GM12878 (cell line): ENCODE measurements at regions not wholly inside any gene's neighbourhood (a gene's known extent, or its start where the extent isn't known, plus 50 kb on each side); places are given as distances from the start of the nearest gene placed in this dataset.

Experiments
- ATAC-seq: fragments of 200-7000 bp; cut with Tn5 transposase; 3 replicates; pipeline ENCODE4 v1.9.1; 2020; ENCODE audit warnings: mild to moderate bottlenecking, moderate library complexity
- BruUV-seq: library from RNA; stranded (reverse); fragments of 400-500 nt; replicated peaks from 2 replicates; lab custom pipeline; 2021; lab: Mats Ljungman, UMichigan
- CTCF ChIA-PET: fragments of 300-600 bp; sonication (Branson Sonifier 250); formaldehyde crosslinking; extraction: SDS; loops from one replicate; lab custom pipeline; 2021; ENCODE audit warnings: inconsistent platforms; lab: Yijun Ruan, JAX
- POLR2A ChIA-PET: fragments of 350-600 bp; formaldehyde crosslinking; extraction: SDS; loops from one replicate; lab custom pipeline; 2021; ENCODE audit warnings: inconsistent platforms; lab: Charles Lee
- RAD21 ChIA-PET: fragments of 300-600 bp; sonication (Branson Sonifier 250); formaldehyde crosslinking; loops from one replicate; lab custom pipeline; 2023; ENCODE audit warnings: antibody characterized with exemption; ENCODE audit not compliant: unreplicated experiment; lab: Charles Lee
- SMC1A ChIA-PET: fragments of 300-600 bp; sonication (Branson Sonifier 250); formaldehyde crosslinking; loops from one replicate; lab custom pipeline; 2023; ENCODE audit not compliant: unreplicated experiment, uncharacterized antibody; lab: Charles Lee
- DNase-seq: peaks from one replicate; pipeline ENCODE4 v3.0.0-alpha.2; 2011; ENCODE audit warnings: low read depth, low spot score
- FAIRE-seq: peaks from 3 replicates; lab custom pipeline; 2011; peaks lifted over from hg19 to GRCh38; lab: Jason Lieb, UNC
- H2AFZ ChIP-seq: 2 replicates; pipeline ENCODE4 v1.6.0; 2011; ENCODE audit warnings: low read depth, low read length, control low read depth; ENCODE audit not compliant: control insufficient read depth
- H3K27ac ChIP-seq: 2 replicates; pipeline ENCODE4 v1.5.1; 2011; ENCODE audit warnings: control low read depth; ENCODE audit not compliant: control insufficient read depth, insufficient read depth
- H3K27me3 ChIP-seq, 2 experiments: replicated peaks in 1 of 2; 2 replicates each; pipeline versions ENCODE4 v1.6.0 to v1.6.1; 2011; ENCODE audit warnings: low read length in 1 of 2; ENCODE audit not compliant: control insufficient read depth in 2 of 2, insufficient read depth in 2 of 2
- H3K36me3 ChIP-seq, 2 experiments: 2 replicates each; pipeline ENCODE4 v1.5.1; 2011; ENCODE audit warnings: low read length in 1 of 2; ENCODE audit not compliant: control insufficient read depth in 2 of 2, insufficient read depth in 2 of 2
- H3K4me1 ChIP-seq: 2 replicates; pipeline ENCODE4 v1.6.1; 2011; ENCODE audit warnings: mild to moderate bottlenecking, low read length, moderate library complexity, mixed read lengths; ENCODE audit not compliant: control insufficient read depth, insufficient read depth
- H3K4me2 ChIP-seq: 2 replicates; pipeline ENCODE4 v1.6.0; 2011; ENCODE audit warnings: control low read depth; ENCODE audit not compliant: control insufficient read depth, insufficient read depth
- H3K4me3 ChIP-seq: fragments of 200-600 bp; sonication (generic); 2 replicates; pipeline ENCODE4 v1.5.1; 2016
- H3K79me2 ChIP-seq: 2 replicates; pipeline ENCODE4 v1.6.0; 2011; ENCODE audit warnings: low read length; ENCODE audit not compliant: control insufficient read depth, insufficient read depth
- H3K9ac ChIP-seq: 2 replicates; pipeline ENCODE4 v1.8.0; 2011; ENCODE audit warnings: low read length, control low read depth, mixed read lengths; ENCODE audit not compliant: control insufficient read depth, insufficient read depth
- H3K9me3 ChIP-seq: replicated peaks from 3 replicates; pipeline ENCODE4 v1.5.1; 2011; ENCODE audit warnings: mild to moderate bottlenecking, low read length; ENCODE audit not compliant: control insufficient read depth, insufficient read depth
- H4K20me1 ChIP-seq: 2 replicates; pipeline ENCODE4 v1.6.0; 2011; ENCODE audit not compliant: control insufficient read depth, insufficient read depth
- ASH2L ChIP-seq: fragments of 300-600, 200-600 bp; sonication (generic); IDR thresholded peaks from 2 replicates; pipeline ENCODE4 v1.6.1; 2017; ENCODE audit warnings: low read depth, mild to moderate bottlenecking, borderline replicate concordance
- BRCA1 ChIP-seq: IDR thresholded peaks from 2 replicates; pipeline ENCODE4 v1.6.1; 2011; ENCODE audit warnings: low read depth, low read length, improper control_type of control experiment
- CBX3 ChIP-seq: fragments of 200-600 bp; sonication (generic); IDR thresholded peaks from 2 replicates; pipeline ENCODE4 v1.6.1; 2016; ENCODE audit warnings: low read depth, borderline replicate concordance
- CBX5 ChIP-seq: sonication (generic); IDR thresholded peaks from 2 replicates; pipeline ENCODE4 v1.6.1; 2016; ENCODE audit warnings: low read depth, moderate library complexity, mild to moderate bottlenecking, inconsistent platforms
- CREM ChIP-seq: IDR thresholded peaks from 2 replicates; pipeline ENCODE4 v1.6.1; 2014; ENCODE audit warnings: antibody characterized with exemption, low read depth
- EED ChIP-seq: sonication (generic); IDR thresholded peaks from 2 replicates; pipeline ENCODE4 v1.6.1; 2016; ENCODE audit warnings: antibody characterized with exemption, low read depth
- FOXM1 ChIP-seq: IDR thresholded peaks from 2 replicates; pipeline ENCODE4 v1.6.1; 2012; ENCODE audit warnings: low read depth, mild to moderate bottlenecking, inconsistent platforms, low read length, moderate library complexity
- NFXL1 ChIP-seq: fragments of 450-650 bp; IDR thresholded peaks from 2 replicates; pipeline ENCODE4 v1.6.1; 2017; ENCODE audit warnings: antibody characterized with exemption, mild to moderate bottlenecking, borderline replicate concordance
- NFYB ChIP-seq: IDR thresholded peaks from 2 replicates; pipeline ENCODE4 v1.6.1; 2011; ENCODE audit warnings: low read depth, mild to moderate bottlenecking, low read length, improper control_type of control experiment, moderate library complexity; ENCODE audit not compliant: insufficient read depth
- SPI1 ChIP-seq: IDR thresholded peaks from 2 replicates; pipeline ENCODE4 v1.6.1; 2011; ENCODE audit warnings: low read depth, mild to moderate bottlenecking, low read length, moderate library complexity, borderline replicate concordance; ENCODE audit not compliant: insufficient read depth
- TAF1 ChIP-seq: IDR thresholded peaks from 2 replicates; pipeline ENCODE4 v1.6.1; 2011; ENCODE audit warnings: mild to moderate bottlenecking, low read depth, low read length, borderline replicate concordance
- TARDBP ChIP-seq: IDR thresholded peaks from 2 replicates; pipeline ENCODE4 v1.6.1; 2016; ENCODE audit warnings: borderline replicate concordance
- TBL1XR1 ChIP-seq: IDR thresholded peaks from 2 replicates; pipeline ENCODE4 v1.6.1; 2012; ENCODE audit warnings: low read depth, low read length, improper control_type of control experiment
- WGBS: methylation state at CpG from one replicate; pipeline ENCODE4 v1.1.6; 2016; ENCODE audit warnings: low lambda C conversion rate; ENCODE audit not compliant: insufficient replicate concordance, insufficient coverage; ENCODE audit errors: missing lambda C conversion rate; 5-methylcytosine and 5-hydroxymethylcytosine counted together
- in situ Hi-C: fragments of 300-500 bp; cut with MboI; formaldehyde crosslinking; loops from 9 replicates; pipeline ENCODE4 v1.14.3; 2018; ENCODE audit warnings: mixed read lengths
- intact Hi-C: fragments of 100-400 bp; cut with micrococcal nuclease; formaldehyde crosslinking; loops from one replicate; pipeline ENCODE4 v1.14.2; 2022; ENCODE audit not compliant: unreplicated experiment
- TF ChIP-seq, protein P1 (sequence below): IDR thresholded peaks from 2 replicates; pipeline ENCODE4 v1.6.1; 2011; ENCODE audit warnings: borderline replicate concordance, low read depth, mild to moderate bottlenecking, moderate library complexity, low read length; ENCODE audit not compliant: insufficient read depth, poor library complexity, severe bottlenecking
- TF ChIP-seq, protein P2 (sequence below): fragments of 450-650 bp; IDR thresholded peaks from 2 replicates; pipeline ENCODE4 v1.6.1; 2016; ENCODE audit warnings: mild to moderate bottlenecking
- TF ChIP-seq, protein P3 (sequence below): IDR thresholded peaks from 2 replicates; pipeline ENCODE4 v1.6.1; 2012; ENCODE audit warnings: low read depth, low read length, improper control_type of control experiment
- TF ChIP-seq, protein P4 (sequence below): fragments of 450-650 bp; formaldehyde crosslinking; IDR thresholded peaks from 2 replicates; pipeline ENCODE4 v1.4.0; 2020; ENCODE audit warnings: mild to moderate bottlenecking, moderate library complexity
- TF ChIP-seq, protein P5 (sequence below): fragments of 450-650 bp; conservative IDR thresholded peaks from 2 replicates; pipeline ENCODE4 v1.6.1; 2017; ENCODE audit warnings: mild to moderate bottlenecking, moderate library complexity

DNA sequence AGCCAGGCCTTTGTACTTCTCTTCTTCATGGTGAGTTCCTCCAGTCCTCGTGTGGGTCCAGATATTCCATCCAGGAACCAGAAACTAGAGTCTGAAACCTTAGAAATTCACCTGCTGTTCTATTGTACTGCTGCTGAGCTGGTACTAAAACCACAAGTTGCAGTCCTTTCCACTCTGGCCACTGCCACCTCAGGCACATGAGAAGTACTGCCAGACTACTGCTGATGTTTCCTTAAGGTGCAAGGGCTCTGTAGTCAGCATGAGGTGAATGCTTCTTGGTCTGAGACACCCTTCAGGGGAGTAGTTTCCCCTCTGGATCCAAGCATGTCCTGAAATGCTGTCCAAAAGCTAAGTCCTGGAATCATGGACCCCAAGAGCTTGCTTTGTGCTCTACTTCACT is 399.6 kb upstream of the CT83 start:
- no TSS peak for BruUV-seq
- TF ChIP-seq FOXM1 (no peak), TBL1XR1 (no peak), SPI1 (no peak), CBX3 (no peak), ASH2L (no peak), CBX5 (no peak), NFXL1 (no peak), EED (no peak), NFYB (no peak), TAF1 (no peak), CREM (no peak), TARDBP (no peak), BRCA1 (no peak)
- TF ChIP-seq, protein P1, sequence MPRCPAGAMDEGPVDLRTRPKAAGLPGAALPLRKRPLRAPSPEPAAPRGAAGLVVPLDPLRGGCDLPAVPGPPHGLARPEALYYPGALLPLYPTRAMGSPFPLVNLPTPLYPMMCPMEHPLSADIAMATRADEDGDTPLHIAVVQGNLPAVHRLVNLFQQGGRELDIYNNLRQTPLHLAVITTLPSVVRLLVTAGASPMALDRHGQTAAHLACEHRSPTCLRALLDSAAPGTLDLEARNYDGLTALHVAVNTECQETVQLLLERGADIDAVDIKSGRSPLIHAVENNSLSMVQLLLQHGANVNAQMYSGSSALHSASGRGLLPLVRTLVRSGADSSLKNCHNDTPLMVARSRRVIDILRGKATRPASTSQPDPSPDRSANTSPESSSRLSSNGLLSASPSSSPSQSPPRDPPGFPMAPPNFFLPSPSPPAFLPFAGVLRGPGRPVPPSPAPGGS = no peak
- TF ChIP-seq, protein P2, sequence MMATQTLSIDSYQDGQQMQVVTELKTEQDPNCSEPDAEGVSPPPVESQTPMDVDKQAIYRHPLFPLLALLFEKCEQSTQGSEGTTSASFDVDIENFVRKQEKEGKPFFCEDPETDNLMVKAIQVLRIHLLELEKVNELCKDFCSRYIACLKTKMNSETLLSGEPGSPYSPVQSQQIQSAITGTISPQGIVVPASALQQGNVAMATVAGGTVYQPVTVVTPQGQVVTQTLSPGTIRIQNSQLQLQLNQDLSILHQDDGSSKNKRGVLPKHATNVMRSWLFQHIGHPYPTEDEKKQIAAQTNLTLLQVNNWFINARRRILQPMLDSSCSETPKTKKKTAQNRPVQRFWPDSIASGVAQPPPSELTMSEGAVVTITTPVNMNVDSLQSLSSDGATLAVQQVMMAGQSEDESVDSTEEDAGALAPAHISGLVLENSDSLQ = no peak
- TF ChIP-seq, protein P3, sequence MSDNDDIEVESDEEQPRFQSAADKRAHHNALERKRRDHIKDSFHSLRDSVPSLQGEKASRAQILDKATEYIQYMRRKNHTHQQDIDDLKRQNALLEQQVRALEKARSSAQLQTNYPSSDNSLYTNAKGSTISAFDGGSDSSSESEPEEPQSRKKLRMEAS = no peak
- TF ChIP-seq, protein P4, sequence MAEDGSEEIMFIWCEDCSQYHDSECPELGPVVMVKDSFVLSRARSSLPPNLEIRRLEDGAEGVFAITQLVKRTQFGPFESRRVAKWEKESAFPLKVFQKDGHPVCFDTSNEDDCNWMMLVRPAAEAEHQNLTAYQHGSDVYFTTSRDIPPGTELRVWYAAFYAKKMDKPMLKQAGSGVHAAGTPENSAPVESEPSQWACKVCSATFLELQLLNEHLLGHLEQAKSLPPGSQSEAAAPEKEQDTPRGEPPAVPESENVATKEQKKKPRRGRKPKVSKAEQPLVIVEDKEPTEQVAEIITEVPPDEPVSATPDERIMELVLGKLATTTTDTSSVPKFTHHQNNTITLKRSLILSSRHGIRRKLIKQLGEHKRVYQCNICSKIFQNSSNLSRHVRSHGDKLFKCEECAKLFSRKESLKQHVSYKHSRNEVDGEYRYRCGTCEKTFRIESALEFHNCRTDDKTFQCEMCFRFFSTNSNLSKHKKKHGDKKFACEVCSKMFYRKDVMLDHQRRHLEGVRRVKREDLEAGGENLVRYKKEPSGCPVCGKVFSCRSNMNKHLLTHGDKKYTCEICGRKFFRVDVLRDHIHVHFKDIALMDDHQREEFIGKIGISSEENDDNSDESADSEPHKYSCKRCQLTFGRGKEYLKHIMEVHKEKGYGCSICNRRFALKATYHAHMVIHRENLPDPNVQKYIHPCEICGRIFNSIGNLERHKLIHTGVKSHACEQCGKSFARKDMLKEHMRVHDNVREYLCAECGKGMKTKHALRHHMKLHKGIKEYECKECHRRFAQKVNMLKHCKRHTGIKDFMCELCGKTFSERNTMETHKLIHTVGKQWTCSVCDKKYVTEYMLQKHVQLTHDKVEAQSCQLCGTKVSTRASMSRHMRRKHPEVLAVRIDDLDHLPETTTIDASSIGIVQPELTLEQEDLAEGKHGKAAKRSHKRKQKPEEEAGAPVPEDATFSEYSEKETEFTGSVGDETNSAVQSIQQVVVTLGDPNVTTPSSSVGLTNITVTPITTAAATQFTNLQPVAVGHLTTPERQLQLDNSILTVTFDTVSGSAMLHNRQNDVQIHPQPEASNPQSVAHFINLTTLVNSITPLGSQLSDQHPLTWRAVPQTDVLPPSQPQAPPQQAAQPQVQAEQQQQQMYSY (CRISPR knock-in tag) = no peak
- TF ChIP-seq, protein P5, sequence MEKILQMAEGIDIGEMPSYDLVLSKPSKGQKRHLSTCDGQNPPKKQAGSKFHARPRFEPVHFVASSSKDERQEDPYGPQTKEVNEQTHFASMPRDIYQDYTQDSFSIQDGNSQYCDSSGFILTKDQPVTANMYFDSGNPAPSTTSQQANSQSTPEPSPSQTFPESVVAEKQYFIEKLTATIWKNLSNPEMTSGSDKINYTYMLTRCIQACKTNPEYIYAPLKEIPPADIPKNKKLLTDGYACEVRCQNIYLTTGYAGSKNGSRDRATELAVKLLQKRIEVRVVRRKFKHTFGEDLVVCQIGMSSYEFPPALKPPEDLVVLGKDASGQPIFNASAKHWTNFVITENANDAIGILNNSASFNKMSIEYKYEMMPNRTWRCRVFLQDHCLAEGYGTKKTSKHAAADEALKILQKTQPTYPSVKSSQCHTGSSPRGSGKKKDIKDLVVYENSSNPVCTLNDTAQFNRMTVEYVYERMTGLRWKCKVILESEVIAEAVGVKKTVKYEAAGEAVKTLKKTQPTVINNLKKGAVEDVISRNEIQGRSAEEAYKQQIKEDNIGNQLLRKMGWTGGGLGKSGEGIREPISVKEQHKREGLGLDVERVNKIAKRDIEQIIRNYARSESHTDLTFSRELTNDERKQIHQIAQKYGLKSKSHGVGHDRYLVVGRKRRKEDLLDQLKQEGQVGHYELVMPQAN = no peak

More for the DNA sequence above, 399.6 kb upstream of the CT83 start:
- ChIA-PET SMC1A (no interaction called here), RAD21 (no interaction called here), CTCF (no interaction called here), POLR2A (interaction anchor here (0.5 kb wide), 1 partner anchor 14 kb away, joined by 5 read pairs; no protein-coding TSS in a partner anchor)
- ATAC-seq (no peak), DNase-seq (no peak), FAIRE-seq (no peak)
- Histone ChIP-seq H3K4me2 (no peak overlapping the region), H3K4me3 (no peak overlapping the region), H3K27me3 (no peaks in the 10 kb centered on the region), H3K79me2 (no peaks in the 10 kb centered on the region), H3K9me3 (no peaks in the 10 kb centered on the region), H2AFZ (no peak overlapping the region), H3K27ac (no peak overlapping the region), H3K36me3 (no peaks in the 10 kb centered on the region), H3K9ac (no peak overlapping the region), H3K4me1 (no peaks in the 10 kb centered on the region), H4K20me1 (no peaks in the 10 kb centered on the region)
- in situ Hi-C loops (no loop called here), intact Hi-C loops (no loop called here)
- WGBS = 0% methylated on average over 1 of the region's 1 CpG
